Epithelial cell of proximal tubule (primary cell): ENCODE measurements at regions not wholly inside any gene's neighbourhood (a gene's known extent, or its start where the extent isn't known, plus 50 kb on each side); places are given as distances from the start of the nearest gene placed in this dataset.
A peak's percentile ranks its signal among the peaks of the same experiment; 100 is the strongest.

Experiments
- DNase-seq: peaks from one replicate; pipeline ENCODE4 v3.0.0-alpha.2; 2011; ENCODE audit warnings: low read depth
- H3K4me3 ChIP-seq: 2 replicates; pipeline ENCODE4 v1.5.1; 2011; ENCODE audit warnings: low read depth, mild to moderate bottlenecking, low read length
- CTCF ChIP-seq: conservative IDR thresholded peaks from 2 replicates; pipeline ENCODE4 v1.5.1; 2012; ENCODE audit warnings: low read depth, mild to moderate bottlenecking, low read length

DNA sequence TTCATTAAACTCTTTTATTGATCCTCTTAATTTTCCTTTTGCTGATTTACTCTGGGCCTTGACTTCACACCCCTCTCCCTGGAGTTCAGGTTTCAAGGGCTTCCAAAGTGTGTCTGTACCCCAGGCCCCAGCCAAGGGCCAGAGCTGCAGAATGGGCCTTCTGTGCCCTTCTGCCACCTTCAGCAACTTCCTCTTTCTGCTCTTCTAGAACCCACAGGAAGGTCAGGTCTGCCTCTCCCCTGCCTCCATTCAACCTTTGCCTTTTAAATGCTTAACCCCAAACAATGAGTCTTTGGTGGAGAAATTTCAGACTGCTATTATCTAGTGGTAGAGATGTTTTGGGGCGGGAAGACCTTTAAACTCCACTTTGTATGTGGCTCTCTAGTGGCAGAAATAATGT, 63.1 kb downstream of the TSN start:
- no peak overlapping the region for H3K4me3 ChIP-seq
- no peak for DNase-seq
- no peak for TF ChIP-seq CTCF

DNA sequence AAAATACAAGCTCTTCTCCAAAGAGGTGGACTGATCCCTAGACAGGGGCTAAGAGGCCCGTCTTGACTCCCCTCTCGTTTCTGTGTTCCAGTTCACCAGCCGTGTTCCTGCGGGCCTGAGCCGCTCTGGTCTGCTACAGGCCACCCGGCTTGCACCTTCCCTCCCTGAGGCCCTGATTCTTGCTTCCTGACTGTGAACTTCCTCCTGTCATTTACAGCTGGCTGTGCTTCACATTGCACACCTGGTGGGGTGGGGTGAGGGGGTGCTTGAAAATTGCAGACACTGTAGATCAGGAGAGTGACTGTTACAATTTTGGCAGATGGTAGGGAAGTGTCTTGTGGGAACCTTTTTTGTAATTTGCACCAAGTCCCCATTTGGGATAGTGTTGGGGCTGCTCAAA, 64.4 kb downstream of the TSN start:
- no peak for TF ChIP-seq CTCF
- H3K4me3 ChIP-seq, result no peak overlapping the region
- no peak for DNase-seq

DNA sequence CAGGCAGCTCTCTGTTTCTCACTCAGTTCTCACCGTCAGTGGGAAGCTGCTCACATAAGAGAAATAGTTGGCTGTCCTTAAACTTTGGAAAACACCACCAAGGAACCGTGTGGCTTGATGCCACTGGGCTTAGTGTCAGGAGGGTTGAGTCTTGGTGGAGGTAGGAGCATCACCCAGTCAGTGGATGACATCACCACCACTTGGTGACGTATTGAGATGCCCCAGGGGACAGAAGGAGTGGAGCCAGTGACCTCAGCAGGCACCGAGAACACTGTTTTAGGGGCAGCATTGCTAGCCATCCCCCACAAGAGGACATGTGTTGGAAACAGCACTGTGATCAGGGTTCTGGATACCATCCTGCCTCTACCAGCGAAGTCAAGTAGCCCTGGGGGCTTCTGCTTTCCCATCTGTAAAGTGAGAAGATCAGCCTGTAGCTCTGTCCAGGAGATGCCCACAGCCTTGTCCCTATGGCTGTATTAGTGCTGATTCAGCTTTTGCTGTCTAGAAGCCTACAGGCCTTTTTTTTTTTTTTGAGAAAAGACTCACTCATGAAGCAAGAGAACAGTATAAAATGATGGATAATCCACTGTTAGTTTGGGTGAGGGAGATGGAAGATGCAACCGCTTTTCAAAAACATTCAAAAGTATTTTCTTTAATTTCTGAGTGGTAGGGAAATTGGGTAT, 66.2 kb downstream of the TSN start:
- TF ChIP-seq CTCF, result no peak
- no peak for DNase-seq
- no peak overlapping the region for H3K4me3 ChIP-seq

DNA sequence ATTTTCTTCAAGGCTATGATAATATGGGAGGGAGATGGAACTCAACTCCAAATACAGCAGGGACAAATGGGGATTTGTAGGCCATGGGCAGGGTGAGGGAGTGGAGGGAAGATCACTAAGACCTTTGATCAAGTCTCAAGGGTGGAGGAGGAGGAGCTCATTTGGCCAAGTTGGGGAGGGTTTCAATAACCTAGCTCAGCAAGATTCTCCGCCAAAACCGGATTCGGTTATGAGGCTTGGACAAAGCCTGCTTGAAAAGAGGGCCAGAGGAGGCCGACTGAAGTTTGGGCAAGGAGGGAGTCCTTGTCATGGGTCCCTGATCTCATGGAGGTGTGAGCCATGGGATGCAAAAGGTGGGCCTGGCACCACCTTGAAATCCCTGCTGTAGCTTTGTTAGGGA, 68.8 kb downstream of the TSN start:
- TF ChIP-seq CTCF, result no peak
- DNase-seq, result no peak
- no peak overlapping the region for H3K4me3 ChIP-seq

DNA sequence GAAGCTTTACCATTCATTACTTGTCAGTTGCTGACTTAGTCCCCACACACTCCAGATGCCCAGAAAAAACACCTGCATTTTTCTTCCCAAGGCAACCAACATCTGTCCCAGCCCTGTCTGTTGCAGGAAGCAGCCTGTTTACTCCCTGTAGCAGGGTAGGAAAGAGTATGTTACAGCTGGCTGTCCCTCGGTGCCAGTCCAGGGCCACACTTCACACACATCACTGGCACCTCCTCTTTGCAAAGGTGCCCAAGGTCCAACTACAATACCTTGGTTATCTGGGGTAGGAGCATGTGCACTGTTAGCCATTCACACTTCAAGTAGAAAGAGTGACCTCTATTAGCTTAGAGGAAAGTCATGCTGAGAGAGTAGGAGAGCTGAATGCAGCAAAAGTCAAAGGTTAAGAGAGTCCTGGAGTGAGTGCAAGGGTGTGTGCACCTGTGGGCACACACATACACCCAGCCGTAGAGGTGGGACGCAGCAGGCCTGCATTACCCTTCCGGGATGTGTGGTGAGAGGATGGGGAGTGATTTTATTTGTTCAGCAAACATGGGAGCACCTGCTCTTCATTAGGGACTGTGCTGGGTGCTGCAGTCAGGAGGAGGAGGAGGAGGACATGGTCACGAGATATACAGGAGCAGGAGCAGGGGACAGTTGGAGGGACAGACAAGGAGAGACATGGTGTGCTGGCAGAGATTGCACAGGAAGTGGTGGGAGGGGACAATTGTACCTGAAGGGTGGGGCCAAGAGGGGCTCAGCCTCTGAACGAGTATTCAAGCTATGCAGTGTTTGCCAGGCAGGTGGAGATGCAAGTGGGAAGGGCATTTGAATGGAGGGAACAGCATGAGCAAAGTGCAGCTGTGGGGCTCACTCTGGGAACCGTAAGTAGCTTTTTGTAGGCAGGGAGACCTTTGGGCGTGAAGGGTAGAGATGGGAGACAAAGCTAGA, 69.8 kb downstream of the TSN start:
- no peak for TF ChIP-seq CTCF
- H3K4me3 ChIP-seq, result no peak overlapping the region
- no peak for DNase-seq

DNA sequence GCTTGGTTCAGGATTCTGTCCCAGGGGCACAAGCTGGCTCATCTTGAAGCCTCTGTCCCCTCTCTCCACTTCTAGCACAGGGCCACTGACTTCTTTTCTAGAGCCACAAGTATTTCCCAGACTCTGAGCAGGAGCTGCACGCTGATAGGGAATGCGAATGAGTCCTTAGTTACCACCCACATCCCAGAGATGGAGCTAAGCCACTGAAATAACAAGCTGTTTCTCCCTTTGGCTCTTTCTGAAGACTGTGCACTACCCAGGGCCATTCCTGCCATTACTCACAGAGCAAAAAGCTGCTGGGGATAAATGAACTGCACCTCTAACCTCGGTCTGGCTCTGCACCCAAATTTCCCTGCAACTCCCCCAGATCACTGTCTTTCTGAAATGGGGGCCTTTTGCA, 70.6 kb downstream of the TSN start:
- no peak for TF ChIP-seq CTCF
- no peak overlapping the region for H3K4me3 ChIP-seq
- no peak for DNase-seq

- DNase-seq, result peak; percentile 46
- TF ChIP-seq CTCF, result no peak
- H3K4me3 ChIP-seq, result no peak overlapping the region
Observed at GRCh38 chr2:121828281-121828731, 72.9 kb downstream of the TSN start.
